ENCODE measurements at regions not wholly inside any gene's neighbourhood (a gene's known extent, or its start where the extent isn't known, plus 50 kb on each side); places are given as distances from the start of the nearest gene placed in this dataset.

DNA sequence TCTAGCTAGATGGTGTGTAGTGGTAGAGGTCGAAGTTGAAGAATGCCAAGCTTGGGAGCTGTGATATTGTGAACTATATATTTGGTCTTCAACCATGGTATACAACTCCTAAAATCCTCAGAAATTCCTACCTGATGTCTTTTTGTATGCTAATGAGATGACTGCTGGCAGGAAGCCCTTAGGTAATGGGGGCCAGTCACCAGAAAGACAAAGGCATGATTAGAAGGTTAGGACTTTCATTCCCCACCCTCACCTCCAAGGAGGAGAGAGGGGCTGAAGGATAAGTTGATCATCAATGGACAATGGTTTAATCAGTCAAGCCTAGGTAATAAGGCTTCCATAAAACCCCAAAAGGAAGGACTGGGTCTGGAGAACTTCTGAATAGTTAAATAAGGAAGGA, 285.7 kb upstream of the POU5F2 start:
- Histone ChIP-seq H3K4me1 (no peaks in the 10 kb centered on the region), H3K9me3 (no peaks in the 10 kb centered on the region), H3K36me3 (no peaks in the 10 kb centered on the region), H3K4me3 (no peak overlapping the region), H3K27me3 (no peaks in the 10 kb centered on the region), H3K27ac (no peak overlapping the region)
- intact Hi-C loops (cut with DNase I) = no loop called here
- TF ChIP-seq POLR2AphosphoS5 (IDR thresholded peaks at IDR 0.05; ENCODE audit: insufficient read depth in 1 of 2, low read depth in 1 of 2) (no peak), POLR2A (IDR thresholded peaks at IDR 0.05) (no peak)
- TF ChIP-seq, protein P1, sequence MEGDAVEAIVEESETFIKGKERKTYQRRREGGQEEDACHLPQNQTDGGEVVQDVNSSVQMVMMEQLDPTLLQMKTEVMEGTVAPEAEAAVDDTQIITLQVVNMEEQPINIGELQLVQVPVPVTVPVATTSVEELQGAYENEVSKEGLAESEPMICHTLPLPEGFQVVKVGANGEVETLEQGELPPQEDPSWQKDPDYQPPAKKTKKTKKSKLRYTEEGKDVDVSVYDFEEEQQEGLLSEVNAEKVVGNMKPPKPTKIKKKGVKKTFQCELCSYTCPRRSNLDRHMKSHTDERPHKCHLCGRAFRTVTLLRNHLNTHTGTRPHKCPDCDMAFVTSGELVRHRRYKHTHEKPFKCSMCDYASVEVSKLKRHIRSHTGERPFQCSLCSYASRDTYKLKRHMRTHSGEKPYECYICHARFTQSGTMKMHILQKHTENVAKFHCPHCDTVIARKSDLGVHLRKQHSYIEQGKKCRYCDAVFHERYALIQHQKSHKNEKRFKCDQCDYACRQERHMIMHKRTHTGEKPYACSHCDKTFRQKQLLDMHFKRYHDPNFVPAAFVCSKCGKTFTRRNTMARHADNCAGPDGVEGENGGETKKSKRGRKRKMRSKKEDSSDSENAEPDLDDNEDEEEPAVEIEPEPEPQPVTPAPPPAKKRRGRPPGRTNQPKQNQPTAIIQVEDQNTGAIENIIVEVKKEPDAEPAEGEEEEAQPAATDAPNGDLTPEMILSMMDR (IDR thresholded peaks at IDR 0.05) = no peak
- no peak for DNase-seq (ENCODE audit: extremely low spot score in 2 of 2)

DNA sequence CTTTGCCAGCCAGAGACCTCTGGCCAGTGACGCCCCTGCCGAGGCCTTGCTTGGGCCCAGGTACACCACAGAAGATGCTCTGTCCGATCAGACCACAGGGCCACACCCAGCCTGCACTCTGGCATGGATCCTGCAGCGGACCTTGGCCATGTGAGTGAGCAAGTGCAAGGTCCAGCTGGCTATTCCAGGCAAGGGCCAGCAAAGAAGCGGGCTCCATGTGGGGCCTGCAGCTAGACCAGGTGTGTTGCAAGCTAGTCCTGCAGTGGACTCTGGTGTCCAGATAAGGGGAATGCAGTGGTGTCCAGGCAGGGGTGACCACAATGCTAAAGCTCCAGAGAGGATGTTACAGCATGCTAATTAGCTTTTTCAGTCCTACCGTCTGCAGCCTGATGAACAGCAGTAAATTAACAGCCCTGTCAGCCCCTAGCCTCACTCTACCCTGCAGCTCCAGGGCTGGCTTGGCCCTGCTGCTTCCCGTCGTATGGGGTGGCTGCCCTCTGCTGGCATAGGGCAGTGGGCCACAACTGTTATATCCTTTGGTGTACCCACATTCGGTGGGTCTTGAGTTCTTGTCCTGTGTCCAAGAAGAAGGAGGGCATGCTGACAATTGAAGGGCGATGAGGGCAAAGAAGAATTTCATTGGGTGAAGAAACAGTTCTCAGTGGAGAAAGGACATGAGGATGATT, 284.5 kb upstream of the POU5F2 start:
- no peak for TF ChIP-seq POLR2AphosphoS5 (IDR thresholded peaks at IDR 0.05; ENCODE audit: insufficient read depth in 1 of 2, low read depth in 1 of 2)
- TF ChIP-seq POLR2A (IDR thresholded peaks at IDR 0.05) = no peak
- TF ChIP-seq, protein P1 (IDR thresholded peaks at IDR 0.05) = no peak
- no peaks in the 10 kb centered on the region for H3K36me3 ChIP-seq
- no peaks in the 10 kb centered on the region for H3K4me1 ChIP-seq
- no peak for DNase-seq (ENCODE audit: extremely low spot score in 2 of 2)
- no peaks in the 10 kb centered on the region for H3K27me3 ChIP-seq
- H3K27ac ChIP-seq = no peak overlapping the region
- intact Hi-C loops (cut with DNase I) = no loop called here
- no peaks in the 10 kb centered on the region for H3K9me3 ChIP-seq
- H3K4me3 ChIP-seq = no peak overlapping the region

DNA sequence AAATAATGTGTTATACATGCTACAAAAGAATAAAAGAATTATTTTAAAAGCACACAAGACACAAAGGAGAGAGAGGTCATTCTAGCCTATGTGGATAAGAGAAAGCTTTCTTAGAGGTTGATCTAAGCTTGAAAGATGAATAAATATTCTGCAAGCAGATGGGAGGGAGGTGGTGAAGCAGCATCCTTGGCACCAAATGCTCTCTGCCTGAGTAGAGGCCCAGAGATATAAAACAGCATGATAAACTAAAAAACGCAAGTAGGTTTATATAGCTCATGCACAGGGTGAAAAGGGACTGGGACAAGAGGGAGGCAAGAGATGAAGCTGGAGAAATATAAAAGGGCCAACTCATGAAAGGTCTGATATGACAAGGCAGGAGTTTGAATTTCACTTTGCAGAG, 283.2 kb upstream of the POU5F2 start:
- Histone ChIP-seq H3K36me3 (no peaks in the 10 kb centered on the region), H3K9me3 (no peaks in the 10 kb centered on the region), H3K4me3 (no peak overlapping the region), H3K27me3 (no peaks in the 10 kb centered on the region), H3K27ac (no peak overlapping the region), H3K4me1 (no peaks in the 10 kb centered on the region)
- TF ChIP-seq POLR2AphosphoS5 (IDR thresholded peaks at IDR 0.05; ENCODE audit: insufficient read depth in 1 of 2, low read depth in 1 of 2) = no peak
- no peak for TF ChIP-seq POLR2A (IDR thresholded peaks at IDR 0.05)
- TF ChIP-seq, protein P1 (IDR thresholded peaks at IDR 0.05) = no peak
- DNase-seq (ENCODE audit: extremely low spot score in 2 of 2) = no peak
- intact Hi-C loops (cut with DNase I) = no loop called here

DNA sequence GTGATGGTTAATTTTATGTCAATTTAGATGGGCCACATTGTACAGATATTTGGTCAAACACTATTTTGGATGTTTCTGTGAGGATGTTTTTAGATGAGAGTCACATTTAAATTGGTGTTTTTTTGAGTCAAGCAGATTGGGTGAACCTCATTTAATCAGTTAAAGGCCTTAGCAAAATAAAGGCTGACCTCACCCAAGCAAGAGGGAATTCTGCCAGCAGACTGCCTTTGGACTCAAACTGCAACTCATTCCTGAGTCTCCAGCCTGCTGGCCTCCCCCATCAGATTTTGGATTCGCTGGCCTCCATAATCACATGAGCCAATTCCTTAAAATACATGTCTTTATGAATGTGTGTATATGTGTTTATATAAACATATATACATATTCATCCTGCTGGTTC, 282.7 kb upstream of the POU5F2 start:
- Histone ChIP-seq H3K27me3 (no peaks in the 10 kb centered on the region), H3K27ac (no peak overlapping the region), H3K36me3 (no peaks in the 10 kb centered on the region), H3K9me3 (no peaks in the 10 kb centered on the region), H3K4me1 (no peaks in the 10 kb centered on the region), H3K4me3 (no peak overlapping the region)
- TF ChIP-seq POLR2A (IDR thresholded peaks at IDR 0.05) (no peak), POLR2AphosphoS5 (IDR thresholded peaks at IDR 0.05; ENCODE audit: insufficient read depth in 1 of 2, low read depth in 1 of 2) (no peak)
- TF ChIP-seq, protein P1 (IDR thresholded peaks at IDR 0.05) = no peak
- intact Hi-C loops (cut with DNase I) = no loop called here
- DNase-seq (ENCODE audit: extremely low spot score in 2 of 2) = no peak

DNA sequence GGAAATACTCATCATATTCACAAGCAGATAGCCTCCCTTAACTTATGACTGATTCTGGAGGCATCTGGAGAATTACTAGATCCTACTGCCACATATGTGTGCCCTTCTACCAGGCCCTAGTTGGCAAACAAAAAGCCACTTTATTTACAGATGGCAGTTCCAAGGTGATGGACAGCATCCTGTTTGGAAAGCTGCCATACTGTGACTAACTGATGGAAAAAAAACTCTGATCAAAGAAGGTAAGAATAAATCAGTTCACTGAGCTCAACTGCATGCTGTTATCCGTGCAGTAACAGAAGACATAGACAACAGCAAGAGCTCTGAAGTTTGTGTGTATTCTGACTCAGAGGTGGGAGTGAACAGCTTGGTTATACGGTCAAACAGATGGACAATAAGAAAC, 279.8 kb upstream of the POU5F2 start:
- intact Hi-C loops (cut with DNase I) = no loop called here
- DNase-seq (ENCODE audit: extremely low spot score in 2 of 2) = no peak
- Histone ChIP-seq H3K4me3 (no peak overlapping the region), H3K27me3 (no peaks in the 10 kb centered on the region), H3K36me3 (peaks cover 0 to 15% of the 10 kb centered on the region in 2 donors), H3K9me3 (no peaks in the 10 kb centered on the region), H3K4me1 (no peaks in the 10 kb centered on the region), H3K27ac (no peak overlapping the region)
- TF ChIP-seq POLR2A (IDR thresholded peaks at IDR 0.05) (no peak), POLR2AphosphoS5 (IDR thresholded peaks at IDR 0.05; ENCODE audit: insufficient read depth in 1 of 2, low read depth in 1 of 2) (no peak)
- TF ChIP-seq, protein P1 (IDR thresholded peaks at IDR 0.05) = no peak
